SKM-1 (cell line): ENCODE measurements at regions not wholly inside any gene's neighbourhood (a gene's known extent, or its start where the extent isn't known, plus 50 kb on each side); places are given as distances from the start of the nearest gene placed in this dataset.
"Not testable (repeated sequence)": the region's sequence is repeated elsewhere in the genome, so short reads cannot be mapped to it uniquely, and the experiment has no call there.

Experiments
- DNase-seq: peaks from one replicate; lab custom pipeline; 2025; ENCODE audit not compliant: unreplicated experiment; lab: John Stamatoyannopoulos, UW

DNA sequence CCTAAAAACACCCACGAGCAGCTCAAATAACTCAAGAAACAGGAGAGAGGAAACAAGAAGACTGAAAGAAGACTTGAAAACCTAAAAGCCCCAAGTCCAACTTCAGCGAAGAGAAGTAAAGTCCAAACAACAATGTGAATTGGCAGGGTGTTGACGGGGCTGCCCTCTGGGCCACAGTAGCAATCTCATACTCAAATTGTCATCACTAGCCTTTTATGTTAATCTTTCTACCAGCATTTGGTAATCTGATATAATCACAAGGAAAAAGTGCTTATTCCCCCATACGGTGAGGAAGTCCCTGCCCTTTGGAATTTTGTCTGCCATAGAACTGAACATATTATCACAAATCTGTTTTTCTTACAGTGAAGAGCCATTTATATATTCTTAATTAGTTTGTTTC, 51.5 kb upstream of the IFNE start:
- DNase-seq: no peak

DNA sequence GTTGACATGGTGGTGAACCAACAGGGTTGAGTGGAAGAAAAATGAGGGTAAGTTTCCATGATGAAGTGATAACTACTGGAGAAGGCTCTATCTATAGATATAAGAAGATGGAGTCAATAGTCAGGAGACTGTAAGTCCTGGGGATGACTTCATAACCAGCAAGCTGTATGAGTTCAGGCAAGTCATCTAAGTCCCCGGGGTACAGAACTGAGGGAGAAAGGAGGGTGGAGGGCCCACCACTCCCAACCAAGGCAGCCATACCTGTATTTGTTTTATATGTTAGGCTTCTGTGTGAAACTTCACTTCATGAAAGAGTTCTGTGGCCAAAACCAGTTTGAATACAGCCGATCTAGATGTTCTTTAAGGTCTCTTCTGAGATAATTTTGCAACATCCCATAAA, 53.3 kb upstream of the IFNE start:
- DNase-seq: no peak

DNA sequence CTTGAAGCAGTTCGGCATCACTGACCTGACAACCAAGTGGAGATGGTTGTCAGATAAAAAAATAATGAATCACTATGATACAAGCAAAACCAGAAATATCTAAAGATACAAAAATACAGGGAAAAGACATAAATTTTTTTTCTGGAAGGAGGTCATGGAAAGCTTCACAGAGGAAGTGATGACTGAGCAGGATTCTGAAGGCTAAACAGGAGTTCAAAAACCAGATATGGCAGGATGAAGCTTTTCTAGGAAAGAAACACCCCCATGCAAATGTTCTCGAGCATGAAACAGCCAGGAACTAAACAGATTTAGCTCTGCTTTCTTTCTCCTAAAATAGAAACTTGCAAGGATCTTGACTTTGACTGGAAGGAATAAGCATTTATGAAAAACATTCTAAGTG, 60.7 kb upstream of the IFNE start:
- DNase-seq: no peak

DNA sequence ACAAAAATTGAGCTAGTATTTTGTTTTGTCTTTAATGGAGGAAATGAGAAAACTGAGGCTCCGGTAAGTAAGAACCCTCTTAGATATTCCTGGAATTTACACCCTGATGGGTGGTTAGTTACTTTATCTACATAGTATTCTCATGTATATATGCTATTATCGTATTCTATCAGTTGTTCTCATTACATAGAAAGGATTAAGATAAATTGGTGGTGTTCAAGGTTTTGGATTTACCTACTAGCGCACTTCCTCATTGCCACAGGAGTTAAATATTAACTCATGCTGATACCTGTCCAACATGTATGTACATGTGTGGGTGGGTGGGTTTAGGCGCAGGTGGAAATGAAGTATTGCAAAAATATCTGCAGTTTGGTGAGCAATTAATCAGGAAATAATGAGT, 61.1 kb upstream of the IFNE start:
- no peak for DNase-seq

DNA sequence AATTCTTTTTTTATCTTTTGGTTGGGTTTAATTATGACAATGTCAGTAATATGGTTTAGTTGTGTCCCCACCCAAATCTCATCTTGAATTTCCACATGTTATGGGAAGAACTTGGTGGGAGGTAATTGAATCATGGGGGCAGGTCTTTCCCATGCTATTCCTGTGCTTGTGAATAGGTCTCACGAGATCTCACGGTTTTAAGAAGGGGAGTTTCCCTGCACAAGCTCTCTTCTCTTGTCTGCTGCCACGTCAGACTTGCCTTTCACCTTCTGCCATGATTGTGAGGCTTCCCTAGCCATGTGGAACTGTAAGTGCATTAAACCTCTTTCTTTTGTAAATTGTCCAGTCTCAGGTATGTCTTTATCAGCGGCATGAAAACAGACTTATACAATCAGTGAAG, 61.7 kb upstream of the IFNE start:
- not testable (repeated sequence) for DNase-seq

DNA sequence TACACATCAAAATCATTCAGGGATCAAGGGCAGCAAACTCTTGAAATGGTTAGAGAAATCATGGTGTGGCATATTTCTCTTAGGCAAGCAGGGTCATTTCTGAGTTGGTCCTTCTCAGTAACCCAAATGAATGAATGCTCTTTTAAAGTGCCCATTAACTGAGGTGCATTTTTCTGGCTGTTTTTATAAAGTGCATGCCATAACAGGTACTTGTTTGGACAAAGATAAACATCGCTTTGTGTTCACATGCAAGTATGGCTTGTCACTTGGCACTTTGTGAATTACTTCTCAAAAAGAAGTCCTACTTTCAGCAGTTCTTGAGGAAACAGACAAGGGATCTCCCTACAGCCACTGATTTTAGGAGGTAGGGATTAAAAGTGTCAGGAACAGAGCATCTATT, 64.8 kb upstream of the IFNE start:
- DNase-seq: no peak

DNA sequence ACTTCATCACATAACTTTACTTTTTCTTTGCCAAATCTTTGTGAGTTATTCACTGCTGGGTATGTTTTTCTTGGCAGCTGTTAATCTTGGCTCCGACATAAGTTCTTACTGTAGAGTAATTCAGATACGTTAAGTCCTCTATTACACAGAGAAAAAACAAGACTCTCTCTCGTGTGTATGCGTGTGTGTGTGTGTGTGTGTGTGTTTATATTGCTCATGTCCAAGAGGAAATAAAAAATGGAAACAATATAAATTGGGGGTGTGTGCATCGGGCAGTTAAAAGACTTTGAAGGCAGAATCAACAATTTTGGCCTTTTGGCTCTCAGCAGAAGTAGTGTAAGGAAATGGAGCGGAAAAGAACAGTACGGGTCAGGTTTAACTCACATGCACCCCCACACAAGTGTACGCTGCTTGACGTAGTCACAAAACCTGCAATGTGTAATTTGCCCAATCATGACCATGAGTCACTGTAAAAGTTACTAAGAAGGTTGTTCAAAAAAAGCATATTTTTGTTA, 67.2 kb upstream of the IFNE start:
- no peak for DNase-seq

DNA sequence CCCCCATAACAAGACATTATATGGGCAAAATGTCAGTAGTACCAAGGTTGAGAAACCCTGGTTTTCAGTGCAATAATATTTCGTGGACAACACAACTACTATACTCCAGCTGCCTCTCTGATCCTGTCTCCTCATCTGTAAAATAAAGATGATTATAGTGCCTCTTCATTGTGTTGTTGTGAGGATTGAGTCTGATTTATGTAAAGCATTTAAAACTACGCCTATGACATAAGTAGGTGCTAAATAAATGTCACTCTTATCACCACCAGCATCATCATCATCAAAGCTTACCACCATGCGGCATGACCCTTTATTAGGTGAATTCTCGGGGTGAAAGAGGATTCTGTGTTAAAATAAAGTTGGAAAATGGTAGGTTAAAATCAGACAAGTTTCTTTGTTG, 67.8 kb upstream of the IFNE start:
- DNase-seq: no peak

DNA sequence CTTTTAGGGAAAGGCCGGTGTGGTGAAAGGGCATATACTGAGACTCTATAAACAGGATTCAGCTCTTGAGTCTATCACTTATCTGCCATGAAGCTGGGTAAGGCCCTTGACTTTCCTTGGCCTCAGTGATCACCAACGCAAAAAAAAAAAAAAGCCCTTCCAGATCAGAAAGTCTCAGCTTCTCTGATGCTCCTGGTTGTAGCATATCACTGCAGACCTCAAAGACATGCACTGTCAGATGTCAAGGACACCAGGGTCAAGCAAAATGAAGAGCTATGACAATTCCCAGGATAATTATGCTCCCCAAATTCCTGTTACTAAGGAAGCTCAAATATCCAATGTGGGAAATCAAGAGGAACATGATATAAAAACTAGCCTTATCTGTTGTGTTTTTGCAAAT, 68.3 kb upstream of the IFNE start:
- DNase-seq: no peak

DNA sequence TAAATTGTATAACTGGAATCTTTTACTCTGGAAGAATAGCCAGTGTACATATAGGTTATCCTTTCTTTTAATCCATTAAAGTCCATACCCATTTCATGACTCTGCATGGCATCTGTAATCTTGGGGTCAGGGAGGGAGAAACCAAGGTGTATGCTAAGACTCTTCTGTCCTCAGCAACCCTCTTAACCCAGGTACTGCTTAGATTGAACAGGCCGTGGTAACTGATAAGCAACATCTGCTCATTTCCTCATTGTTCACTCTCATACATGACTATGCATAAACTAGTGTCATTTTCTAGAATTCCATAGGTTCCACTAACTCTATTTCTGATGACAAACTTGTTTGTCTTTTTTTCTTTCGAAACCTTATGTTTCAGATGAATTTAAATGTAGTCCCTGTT, 69.3 kb upstream of the IFNE start:
- no peak for DNase-seq

DNA sequence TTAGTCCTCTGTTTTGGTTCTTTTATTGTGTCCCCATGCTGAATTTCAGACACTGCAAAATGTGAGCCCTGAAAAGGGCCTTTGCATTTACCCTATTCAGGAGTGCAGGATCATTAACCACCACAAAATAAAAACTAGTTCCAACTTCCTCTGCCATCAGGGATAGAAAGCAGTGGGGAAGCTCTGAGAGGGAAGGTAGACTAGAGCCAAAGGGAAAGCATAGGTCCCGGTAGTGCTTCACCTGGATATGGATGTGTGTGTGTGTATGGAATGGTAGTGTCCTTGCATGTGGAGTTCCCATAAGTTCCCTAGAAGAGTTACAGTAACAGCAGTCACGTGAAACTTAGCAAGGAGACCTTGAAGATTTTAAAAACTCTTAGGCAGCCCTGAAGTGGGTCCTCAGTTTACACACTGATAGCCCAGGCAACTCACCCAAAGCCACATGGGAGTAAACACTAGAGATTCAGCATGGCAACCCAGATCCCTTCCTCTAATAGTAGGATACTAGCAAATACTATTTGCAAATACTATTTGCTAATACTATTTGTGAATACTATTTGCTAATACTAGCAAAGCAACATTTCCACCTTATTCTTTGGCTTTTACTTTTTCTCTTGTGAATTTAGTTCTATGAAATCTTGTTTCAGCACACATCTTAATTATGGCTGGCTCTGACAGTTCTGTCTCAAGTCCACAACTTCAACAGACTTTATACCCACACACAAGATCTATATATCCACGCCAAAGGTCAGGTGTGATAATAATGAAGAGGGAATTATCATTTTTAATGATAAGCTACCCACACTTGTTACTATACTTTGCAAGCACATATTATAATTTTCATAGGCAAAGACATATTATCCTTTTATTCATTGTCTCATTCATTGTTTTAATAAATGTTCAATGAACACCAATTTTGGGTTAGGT, 70.4 kb upstream of the IFNE start:
- no peak for DNase-seq

DNA sequence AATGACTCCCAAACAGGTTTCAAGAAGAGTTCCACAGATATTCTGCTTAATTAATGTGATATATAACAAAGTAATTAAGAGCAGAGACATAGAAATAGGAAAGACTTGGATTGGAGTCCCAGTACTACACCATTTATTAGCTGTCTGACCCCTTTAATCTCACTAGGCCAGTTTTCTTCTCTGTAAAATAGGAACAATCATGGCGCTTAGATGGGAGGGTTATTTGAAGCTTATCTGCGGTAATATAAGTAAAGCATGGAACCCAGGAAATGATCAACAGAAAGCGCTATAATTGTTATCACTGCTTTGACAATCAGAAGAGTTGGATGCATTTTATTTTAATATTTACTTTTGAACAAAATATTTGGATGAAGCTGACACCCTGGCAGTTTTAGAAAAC, 71.3 kb upstream of the IFNE start:
- no peak for DNase-seq

DNA sequence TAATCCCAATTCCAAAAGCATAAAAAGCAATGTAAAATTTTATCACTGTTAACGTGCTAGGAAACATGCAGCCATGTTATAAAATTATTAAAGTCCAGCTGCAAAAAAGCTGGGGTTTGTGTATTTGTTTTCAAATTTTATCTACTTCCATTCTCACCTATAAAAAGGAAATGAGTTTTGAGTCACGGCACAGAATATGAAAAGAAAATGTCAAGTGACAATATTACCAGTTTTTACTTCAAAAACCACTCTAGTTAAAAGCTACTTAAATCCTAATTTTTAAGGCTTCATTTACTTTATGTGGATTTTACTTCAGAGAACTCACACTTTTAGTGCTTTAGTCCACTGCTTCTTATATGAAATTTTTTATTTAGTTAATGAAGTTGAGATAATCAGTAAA, 72.7 kb upstream of the IFNE start:
- DNase-seq: no peak

DNA sequence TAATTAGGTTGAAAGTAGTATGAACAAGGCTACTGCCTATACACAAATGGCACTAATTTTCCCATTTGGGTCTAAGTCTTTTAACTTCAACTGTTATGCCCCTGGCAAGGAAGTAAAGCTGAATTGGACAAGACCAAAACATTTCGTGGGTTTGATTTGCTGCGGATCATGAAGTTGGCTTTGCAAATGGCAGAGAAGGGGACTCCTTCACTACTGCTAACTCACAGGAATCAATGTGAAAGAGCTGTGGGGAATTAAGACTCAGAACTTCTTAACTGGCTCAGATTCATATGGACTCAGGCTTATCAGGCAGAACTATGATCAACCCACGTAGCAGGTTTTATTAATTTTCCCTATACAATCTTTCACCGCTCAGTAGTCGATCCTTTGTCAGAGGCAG, 73.8 kb upstream of the IFNE start:
- DNase-seq: no peak

DNA sequence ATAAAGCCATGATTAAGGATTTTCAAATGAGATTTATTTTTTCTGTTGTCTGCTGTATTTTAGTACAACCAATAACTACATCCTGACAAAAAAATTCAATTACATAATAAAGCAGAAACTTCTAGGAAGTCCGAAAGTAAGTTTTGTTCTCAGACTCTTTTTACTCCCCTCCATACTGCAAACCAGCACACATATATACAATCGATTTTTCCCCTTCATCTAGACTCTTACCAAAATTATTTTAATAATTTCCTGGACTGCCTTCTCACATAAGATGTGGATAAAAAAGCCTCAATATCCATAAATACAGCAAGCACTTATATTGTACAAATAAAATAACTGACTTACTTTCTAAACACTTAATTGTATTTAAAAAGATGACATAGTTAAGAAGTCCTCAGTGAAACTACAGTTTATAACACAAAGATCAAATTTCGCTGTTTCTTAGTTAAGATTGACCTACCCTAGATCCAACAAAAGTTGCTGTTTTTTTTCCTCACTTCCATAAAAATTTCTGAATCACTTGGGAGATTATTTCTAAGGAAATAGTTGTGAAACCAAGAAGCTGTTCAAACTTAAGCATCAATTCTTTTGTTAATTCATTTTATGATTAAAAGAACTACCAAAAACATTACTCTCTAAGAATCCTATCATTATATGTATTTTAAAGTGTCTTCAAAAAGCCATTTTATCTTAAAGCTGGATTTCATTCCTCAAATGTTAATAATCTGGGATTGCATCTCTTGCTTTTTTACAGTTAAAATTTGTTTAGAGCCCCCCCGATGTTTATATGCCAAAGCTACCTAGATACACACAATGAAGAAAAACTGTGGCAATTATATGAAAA, 74.7 kb upstream of the IFNE start:
- DNase-seq: no peak

DNA sequence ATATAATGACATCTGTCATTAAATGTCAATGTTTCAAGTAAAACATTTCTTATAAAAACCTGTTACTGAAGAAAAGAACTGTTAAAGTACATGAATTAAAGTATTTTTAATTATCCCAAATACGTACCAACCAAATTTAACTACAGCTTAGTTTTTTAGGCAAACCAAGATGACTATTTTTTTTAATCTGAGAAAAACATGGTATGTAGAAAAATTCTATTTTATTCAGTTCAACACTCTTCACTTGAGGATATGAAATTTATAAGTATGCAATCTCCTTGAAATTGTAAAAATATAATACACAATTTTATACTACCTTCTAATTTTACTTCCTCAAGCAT, 75.3 kb upstream of the IFNE start:
- DNase-seq: no peak

DNA sequence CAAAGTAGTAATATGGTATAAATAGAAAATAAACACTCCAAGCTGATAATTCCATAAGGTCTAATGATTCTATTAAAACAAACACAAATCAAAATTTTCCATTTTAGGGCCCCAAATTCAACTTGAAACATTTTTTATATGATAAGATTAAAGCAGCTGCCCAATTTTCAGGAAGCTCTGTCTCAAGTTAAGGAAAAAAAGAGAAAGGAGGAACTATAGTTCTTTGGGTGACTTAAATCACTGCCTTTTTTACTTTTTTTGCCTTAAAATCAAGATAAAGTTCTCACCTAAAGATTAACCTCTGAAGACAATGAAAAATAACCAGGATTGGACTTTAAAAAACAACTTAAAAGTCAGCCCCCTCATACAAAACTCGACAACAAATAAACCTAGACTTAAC, 76.0 kb upstream of the IFNE start:
- no peak for DNase-seq

DNA sequence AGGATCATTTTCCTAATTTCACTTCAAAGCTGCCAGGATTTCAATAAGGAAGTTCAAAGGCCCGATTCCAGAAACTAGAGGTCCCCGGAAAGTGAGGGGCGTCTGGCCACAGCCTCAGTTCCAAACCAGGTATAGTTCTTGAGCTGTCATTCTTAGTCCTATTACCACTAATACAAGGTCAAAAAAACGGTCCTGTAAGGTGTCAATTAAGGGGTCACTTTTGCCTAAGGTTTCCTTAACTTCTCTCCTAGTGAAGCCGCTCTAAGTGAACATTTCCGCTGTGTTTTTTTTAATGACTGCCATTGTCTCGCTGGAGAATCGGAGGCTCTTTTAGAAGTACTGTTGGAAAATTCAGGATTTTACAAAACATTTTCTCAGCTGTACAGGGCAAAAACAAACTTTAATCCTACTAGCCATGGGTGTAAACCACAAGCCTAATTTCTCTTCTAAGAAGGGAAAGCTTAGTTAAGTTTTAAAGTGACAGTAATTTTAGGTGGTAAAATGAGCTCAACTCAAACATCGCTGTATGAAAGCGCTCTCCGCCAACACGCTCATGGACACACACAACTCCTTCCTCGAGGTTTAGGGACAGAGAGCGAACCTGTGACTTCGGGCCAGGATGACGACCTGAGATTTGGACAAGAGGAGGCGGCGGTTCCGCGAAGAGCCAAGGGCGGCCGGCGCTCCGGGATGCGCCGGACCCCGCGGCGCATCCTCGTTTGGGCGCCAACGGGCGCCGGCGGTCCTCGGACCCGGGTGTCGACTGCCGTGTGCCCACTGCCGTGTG, 76.7 kb upstream of the IFNE start:
- no peak for DNase-seq

DNA sequence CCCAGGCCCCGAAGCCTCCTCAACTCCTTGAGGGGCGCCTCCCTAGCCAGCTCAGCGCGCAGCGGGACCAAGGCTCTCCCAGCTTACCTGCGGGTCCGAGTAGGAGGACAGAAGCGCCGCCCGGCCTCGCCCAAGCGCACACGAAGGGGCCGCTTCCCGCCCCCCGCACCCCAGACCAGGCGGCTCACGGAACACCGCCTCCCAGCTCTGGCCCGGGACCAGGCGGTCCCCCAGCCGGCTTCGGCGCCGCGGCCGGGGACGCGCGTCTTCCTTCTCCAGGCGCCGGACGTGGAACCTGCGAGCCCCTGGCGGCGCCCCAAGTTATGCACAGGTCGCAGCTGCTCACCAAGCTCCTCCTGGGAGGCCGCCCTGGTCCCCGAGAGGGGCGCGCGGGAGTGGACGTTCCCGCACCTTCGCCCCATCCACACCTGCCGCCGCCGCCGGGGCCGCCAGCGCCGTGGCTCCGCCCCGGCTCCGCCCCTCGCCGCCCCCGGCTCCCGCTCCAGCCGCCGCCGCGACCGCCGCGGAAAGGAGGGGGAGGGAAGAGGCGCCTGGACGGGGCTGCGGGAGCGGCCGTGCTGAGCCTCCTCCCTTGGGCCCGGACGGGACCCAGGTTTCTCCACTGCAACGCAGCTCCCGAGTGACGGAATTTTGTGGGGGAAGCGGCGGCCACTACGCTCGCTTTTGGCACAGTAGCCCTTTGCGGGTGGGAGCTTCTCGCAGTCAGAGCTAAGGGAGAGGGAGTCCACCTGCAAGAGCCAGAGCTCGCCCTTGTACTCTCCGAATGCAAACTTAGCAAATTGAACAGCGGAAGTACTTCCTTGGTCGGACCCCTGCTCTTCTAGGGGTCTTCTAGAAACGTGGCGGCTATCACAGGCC, 77.5 kb upstream of the IFNE start:
- DNase-seq: no peak

DNA sequence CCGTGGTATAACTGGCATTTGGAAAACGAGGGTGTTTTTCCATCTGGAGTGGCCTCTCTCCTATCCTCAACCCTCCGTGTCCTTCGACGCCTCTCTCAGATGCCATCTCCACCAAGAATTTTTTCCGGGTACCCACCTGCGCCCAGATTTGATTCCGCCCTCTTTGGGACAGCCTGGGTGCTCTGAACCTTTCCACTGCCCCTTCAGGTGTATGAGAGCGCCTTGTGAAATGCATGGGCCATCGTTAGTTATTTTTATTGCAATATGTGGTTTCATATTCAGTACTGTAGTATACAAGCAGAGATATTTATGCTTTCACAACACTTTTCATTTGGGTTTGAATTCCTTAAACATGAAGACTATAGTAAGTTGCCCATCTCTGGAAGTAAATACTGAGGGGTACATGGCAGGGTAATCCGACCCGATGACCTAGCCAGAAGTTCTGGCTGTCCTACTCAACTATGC, 78.2 kb upstream of the IFNE start:
- DNase-seq: no peak
